D721Med (cell line): ENCODE measurements at regions not wholly inside any gene's neighbourhood (a gene's known extent, or its start where the extent isn't known, plus 50 kb on each side); places are given as distances from the start of the nearest gene placed in this dataset.

Experiments
- DNase-seq: peaks from one replicate; pipeline ENCODE4 v3.0.0; 2011; ENCODE audit warnings: low spot score; ENCODE audit not compliant: insufficient read length
- FAIRE-seq: peaks from 2 replicates; lab custom pipeline; 2011; peaks lifted over from hg19 to GRCh38; lab: Jason Lieb, UNC
- CTCF ChIP-seq: IDR thresholded peaks from 2 replicates; pipeline ENCODE4 v1.5.1; 2012; ENCODE audit warnings: mild to moderate bottlenecking, control low read depth; ENCODE audit not compliant: insufficient read depth; ENCODE audit errors: missing control alignments

- TF ChIP-seq CTCF = no peak
- no peak for FAIRE-seq
- DNase-seq = no peak
Observed at GRCh38 chr2:53543083-53543482, 224.5 kb upstream of the CHAC2 start.

DNA sequence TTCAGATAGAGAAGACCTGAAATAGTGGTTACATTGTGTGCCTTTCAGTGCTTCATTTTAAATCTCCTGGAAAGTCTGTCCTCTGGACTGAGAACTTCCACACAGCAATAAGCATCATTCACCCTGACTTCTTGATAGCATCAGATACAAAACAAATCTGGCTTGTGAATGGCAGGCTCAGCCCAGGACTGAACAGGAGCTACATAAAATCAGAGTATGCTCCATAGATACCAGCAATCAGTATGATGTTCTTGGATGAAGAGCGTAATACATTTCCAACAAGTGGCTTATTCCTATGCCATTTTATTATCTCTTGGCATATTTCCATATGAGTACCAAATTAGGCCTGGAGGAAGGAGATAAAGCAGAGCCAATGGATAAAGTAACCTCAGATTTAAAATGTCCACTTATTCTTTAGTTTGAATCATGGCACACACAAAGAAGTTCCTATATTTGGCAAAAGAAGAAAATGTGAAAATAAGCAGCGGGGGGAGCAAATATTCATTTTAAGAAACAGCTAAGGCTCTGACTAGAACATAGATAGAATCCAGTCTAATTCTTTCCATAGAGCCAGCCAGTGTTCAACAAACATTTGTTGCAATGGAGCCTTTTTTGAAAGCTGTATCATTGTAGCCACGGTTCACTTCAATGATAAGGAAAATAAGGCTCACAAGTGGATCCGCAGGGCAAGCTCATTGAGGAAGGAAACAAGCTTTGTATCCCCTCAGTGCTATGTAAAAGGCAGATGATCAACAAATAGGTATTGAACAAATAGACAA, 230.8 kb upstream of the CHAC2 start:
- DNase-seq = no peak
- FAIRE-seq = no peak

DNA sequence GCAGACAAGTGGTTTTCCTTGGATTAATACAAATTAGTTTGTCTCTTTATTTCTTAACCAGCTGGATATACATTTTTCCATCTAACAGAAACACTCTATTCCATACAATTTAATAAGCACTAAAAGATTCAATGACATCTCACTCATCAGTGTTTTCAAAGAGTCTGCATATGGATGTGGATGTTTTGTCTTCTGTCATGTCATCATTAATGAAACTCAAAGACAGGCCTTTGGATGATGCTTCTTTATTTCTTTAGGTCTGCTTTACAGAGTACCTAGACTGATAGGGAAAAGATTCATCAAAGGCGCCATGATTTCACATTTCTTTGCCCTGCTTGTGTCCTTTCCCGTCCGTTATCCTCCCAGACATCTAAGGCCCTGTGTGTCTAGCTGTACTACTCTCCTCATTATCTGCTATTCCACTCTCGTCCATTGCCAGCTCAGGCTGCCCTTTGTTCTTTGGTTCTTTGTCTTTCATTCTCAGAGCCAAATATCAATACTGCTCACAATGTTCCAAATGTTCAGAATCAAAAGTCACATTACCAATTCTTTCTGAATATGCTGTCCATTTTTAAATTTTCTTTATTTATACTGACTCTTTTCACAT, 232.3 kb upstream of the CHAC2 start:
- no peak for FAIRE-seq
- no peak for DNase-seq
- TF ChIP-seq CTCF = no peak

More for the DNA sequence above, 230.8 kb upstream of the CHAC2 start:
- TF ChIP-seq CTCF = no peak

- no peak for TF ChIP-seq CTCF
- FAIRE-seq (peak; percentile 29), DNase-seq (no peak)
Observed at GRCh38 chr2:53530126-53530525, 237.5 kb upstream of the CHAC2 start.

DNA sequence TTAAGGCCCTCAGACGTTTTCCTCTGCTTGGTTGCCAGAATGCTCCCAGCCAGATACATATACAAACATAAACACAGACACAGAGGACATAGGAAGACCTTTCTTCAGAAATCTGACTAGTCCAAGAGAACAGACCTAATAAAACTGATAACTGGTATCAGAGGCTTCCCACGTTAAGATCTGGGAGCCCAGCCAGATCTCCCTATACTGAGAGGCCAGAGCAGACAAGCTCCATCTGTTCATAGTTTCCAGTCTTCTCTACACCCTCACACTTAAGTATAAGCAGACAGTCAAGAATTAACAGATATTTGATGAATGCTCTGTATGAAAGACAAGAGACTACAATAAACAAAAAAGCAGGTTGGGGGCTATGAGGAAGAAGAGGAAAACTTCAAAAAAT, 240.5 kb upstream of the CHAC2 start:
- DNase-seq (no peak), FAIRE-seq (no peak)
- TF ChIP-seq CTCF = no peak

GRCh38 chr2:53519918-53520841, 247.4 kb upstream of the CHAC2 start:
- DNase-seq (no peak), FAIRE-seq (no peak)
- TF ChIP-seq CTCF = no peak
